MV-4-11 (cell line): ENCODE measurements at regions not wholly inside any gene's neighbourhood (a gene's known extent, or its start where the extent isn't known, plus 50 kb on each side); places are given as distances from the start of the nearest gene placed in this dataset.

Source experiments
- DNase-seq: peaks from one replicate; lab custom pipeline; 2025; lab: John Stamatoyannopoulos, UW

GRCh38 chr7:25553580-25554291, 325.4 kb upstream of the NPVF start:
- no peak for DNase-seq

GRCh38 chr7:25557379-25557917, 329.2 kb upstream of the NPVF start:
- DNase-seq, result no peak

- DNase-seq, result no peak
Observed at GRCh38 chr7:25557930-25558329, 329.6 kb upstream of the NPVF start.

DNA sequence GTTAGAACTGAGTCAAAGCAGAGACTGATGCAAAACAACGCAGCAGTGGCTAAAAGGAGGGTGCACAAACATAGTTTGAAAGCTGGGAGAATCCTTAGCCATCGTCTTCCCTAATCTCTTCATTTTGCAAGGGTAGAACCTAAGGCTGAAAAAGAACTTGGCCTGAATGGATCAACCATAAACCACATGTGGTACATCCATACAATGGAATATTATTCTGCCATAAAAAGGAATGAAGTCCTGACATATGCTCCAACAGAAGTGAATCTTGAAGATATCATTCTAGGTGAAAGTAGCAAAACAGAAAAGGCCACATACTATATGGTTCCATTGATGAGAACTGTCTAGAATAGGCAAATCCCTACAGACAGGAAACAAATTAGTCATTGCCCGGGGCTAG, 330.3 kb upstream of the NPVF start:
- DNase-seq, result no peak

- no peak for DNase-seq
Observed at GRCh38 chr7:25559581-25560367, 331.5 kb upstream of the NPVF start.

DNA sequence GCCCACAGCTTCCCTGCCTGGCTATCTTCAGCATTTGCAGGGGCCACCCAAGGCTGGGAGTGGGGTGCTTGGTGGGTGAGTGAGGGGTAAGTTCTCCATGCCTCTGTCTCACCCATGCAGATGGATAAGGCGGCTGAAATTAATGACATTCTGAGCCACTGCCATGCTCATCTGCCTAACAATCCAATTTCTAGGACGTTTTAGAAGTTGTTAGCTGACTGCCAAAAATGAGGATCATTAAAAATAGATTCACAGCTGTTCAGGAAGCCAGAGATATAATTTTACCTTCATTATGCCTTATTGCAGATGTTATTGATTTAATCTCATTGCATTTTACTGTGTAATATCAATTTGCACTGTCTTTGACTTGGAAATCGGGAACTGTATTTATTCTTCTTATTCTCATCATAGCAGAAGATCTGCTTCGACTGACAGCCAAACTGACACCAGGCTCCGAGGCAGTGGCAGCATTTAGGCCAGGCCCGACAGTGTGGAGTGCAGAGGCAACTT, 334.4 kb upstream of the NPVF start:
- no peak for DNase-seq

DNA sequence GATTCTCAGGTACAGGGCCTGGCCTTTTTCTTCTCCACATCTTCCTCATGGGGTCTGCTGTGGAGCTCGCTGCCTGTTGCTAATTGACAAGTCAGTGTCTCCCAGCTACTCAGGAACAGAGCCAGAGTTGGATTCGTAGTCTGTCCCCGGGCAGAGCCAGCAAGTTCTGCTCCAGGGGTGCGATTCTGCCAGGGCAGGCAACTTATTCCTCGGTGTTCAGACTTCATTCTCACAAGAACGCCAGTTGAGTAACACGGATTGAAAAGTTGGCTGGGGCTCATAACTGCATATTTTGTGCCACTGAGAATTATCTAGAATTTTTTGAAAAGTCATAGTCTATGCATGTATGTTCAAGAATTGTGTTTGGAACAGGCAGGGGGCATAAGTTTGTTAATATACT, 336.7 kb upstream of the NPVF start:
- no peak for DNase-seq

- peak; percentile 49 for DNase-seq
Observed at GRCh38 chr7:25565949-25566348, 337.7 kb upstream of the NPVF start.

DNA sequence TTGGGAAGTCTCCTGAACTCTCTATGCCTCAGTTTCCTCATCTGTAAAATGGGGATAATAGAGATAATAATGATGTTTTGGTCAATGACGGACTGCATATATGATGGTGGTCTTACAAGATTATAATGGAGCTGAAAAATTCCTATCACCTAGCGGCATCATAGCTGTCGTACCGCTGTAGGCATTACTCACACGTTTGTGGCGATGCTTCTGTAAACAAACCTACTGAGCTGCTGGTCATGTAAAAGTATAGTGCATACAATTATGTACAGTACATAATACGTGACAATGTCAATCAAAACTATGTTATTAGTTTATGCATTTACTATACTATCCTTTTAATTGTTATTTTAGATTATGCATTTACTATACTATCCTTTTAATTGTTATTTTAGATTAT, 339.1 kb upstream of the NPVF start:
- DNase-seq, result no peak

DNA sequence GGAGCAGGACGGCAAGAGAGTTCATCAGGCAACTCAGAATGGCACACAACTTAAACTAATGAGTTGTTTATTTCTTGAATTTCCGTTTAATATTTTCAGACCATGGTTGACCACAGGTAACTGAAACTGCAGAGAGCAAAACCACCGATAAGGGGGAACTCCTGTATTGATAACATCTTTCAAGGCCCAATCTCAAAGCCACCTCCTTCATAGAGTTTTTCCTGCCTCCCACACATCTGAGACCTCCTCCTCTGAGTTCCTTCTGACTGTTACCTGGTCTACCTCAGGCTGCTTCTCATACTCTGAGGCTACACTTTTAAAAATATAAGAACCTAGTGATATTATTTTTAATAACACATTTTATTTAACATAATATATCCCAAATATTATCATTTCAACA, 341.5 kb upstream of the NPVF start:
- DNase-seq, result no peak

DNA sequence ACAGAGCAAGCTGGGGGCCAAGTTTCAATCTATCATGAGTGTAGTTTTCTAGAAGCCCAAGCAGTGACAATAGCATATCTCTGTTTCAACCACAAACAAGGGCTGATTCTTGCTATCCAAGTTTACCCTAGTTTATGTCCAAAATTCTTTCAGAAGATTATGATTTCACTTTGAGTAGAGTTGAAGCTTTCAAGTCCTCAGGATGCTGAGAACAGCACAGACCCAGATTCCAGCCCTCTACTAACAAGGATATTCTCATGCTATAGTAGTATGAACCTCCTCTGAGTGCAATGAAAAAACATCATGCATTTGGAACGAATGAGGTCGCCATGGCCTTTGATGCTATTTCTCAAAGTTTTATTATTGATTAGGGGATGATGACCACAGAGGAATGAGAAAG, 344.1 kb upstream of the NPVF start:
- no peak for DNase-seq

DNA sequence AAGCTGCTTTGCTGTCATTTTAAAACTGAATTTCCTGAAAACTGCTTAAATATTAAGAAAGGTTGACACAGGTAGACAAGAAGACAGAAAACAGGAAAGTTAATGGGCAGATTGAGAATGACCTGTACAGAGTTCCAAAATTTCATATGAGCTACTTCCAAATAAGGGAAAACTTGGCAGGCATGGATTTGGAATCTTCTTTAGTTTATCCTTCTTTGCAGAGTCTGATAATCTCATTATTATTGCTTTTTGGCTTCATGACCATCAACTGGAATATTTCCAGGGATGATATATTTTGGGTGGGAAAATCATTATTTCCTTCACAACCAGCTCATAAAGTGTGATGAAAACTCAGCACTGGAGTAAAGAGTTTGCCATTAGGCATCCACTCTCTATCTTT, 346.5 kb upstream of the NPVF start:
- no peak for DNase-seq

DNA sequence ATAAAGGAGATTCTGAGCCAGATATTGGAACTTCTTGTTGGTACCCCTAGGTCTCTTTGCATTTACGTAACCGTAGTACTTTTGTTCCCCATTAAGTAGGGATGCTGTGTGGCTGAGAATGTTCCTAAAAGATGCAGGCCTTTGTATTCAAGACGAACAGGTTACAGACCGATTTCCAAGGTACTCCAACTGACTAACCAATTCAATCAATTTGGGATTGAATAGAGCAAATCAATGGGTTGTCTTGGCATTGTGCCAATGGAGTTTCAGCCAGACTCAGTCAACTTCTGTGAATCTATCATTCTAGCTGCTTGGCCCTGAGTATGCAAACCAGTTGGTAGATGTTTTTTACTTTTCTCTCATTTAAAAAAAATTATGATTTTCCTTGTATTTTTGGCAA, 347.3 kb upstream of the NPVF start:
- no peak for DNase-seq

DNA sequence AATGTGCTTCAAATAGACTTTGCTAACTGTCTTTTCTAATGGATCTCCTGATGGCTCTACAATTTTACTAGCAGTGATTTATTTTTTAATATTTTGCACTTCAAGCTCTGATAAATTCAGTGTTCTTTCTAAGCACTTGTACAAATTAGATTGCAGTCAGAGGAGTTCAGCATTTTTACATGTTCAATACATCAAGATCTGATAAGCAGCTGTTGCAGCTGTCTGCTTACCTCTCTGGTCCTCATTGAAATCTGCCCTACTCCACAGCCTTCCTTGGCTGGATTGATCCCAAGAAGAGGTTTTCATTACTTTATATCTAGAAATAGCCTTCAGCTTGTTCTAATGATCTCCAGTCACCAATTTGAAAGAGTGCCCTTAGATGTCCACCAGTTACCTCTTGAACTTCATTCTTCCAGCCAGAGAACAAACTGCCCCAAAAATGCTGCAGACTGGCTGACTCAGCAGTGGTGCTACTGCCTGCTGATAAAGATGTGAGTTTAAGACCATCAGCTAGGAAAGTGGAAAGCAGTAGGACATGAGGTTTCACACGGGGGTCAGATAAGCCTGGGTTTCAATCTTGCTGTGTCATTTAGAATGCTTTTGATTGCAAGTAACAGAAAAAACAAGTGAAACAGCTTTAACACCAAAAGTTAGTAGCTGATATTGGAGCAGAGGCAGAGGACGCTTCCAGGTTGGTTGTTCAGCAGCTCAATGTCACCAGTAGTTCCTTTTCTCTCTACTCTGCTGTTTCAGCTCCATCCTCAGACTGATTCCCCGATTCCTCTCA, 350.9 kb upstream of the NPVF start:
- DNase-seq, result no peak

GRCh38 chr7:25579778-25580075, 351.4 kb upstream of the NPVF start:
- DNase-seq, result no peak

DNA sequence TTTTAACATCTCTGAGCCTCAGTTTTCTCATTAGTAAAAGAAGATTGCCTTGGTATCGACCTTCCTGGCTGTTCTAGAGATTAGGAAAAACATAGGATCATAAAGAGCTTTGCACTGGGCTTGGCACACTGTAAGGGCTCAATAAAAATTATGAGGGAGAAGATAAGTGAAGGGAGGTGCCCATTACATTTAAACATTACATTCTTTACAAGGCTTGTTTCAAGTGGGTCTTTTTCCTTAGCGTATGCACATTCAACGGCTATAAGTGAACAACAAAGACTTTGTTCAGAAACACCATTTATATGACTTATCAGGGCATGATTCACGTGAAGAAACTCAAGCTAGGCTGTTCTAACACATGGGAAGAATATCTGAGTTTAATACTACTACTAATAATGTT, 351.9 kb upstream of the NPVF start:
- DNase-seq, result no peak

- DNase-seq, result peak; percentile 31
Observed at GRCh38 chr7:25583621-25584020, 355.3 kb upstream of the NPVF start.

GRCh38 chr7:25584112-25584938, 356.0 kb upstream of the NPVF start:
- no peak for DNase-seq

DNA sequence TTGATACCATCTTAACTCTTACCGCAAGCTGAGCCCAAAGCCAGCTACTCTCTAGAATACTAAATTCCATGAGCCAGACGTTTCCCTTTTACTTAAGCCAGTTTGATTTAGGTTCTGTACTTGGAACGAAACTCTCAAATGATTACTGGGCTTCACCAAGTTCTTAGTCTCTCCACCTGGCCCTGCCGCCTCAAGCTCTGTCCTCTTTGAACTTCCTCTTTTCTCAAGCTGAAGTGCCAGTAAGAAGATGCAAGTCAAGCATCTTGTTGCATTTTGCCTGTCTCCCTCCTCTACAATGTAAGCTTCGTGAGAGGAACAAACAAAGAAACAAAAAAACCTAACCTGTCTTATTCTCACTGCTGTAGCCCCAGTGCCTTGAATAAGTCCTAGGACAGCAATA, 358.2 kb upstream of the NPVF start:
- peak; percentile 90 for DNase-seq

- no peak for DNase-seq
Observed at GRCh38 chr7:25594122-25594521, 365.8 kb upstream of the NPVF start.

- DNase-seq, result no peak
Observed at GRCh38 chr7:25594728-25595127, 366.4 kb upstream of the NPVF start.

DNA sequence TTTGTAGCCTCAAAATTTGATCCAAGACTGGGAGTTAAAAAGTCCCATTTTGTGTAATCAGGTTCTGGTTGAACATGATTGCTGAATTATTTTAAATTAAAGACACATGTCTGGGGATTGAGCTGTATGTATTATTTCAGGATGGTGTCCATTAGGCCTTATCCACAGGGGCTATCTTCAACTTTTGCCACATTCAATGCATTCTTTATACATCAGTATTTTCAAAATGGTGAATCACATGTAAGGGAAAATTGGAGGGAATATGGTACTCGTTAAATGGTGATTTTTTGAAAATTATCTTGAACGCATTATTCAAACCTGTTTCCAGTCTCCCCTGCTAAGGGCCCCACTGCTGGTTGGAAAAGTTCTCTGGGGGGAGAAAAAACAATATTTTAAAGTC, 367.7 kb upstream of the NPVF start:
- DNase-seq, result no peak
